ENCODE measurements at regions not wholly inside any gene's neighbourhood (a gene's known extent, or its start where the extent isn't known, plus 50 kb on each side); places are given as distances from the start of the nearest gene placed in this dataset.
A peak's percentile ranks its signal among the peaks of the same experiment; 100 is the strongest.

- TF ChIP-seq CTCF (conservative IDR thresholded peaks at IDR 0.05), result no peak
- no peak for DNase-seq (ENCODE audit: extremely low spot score, unreplicated experiment)
- H3K9me3 Mint-ChIP-seq, result no peaks in the 10 kb centered on the region
- peaks cover 42% of the 10 kb centered on the region for H3K4me1 Mint-ChIP-seq (ENCODE audit: unreplicated experiment)
- peak overlapping the region; percentile 100 for H3K27ac Mint-ChIP-seq
- H3K27me3 Mint-ChIP-seq, result no peaks in the 10 kb centered on the region
- no peaks in the 10 kb centered on the region for H3K36me3 Mint-ChIP-seq
- peak overlapping the region; percentile 99 for H3K4me3 Mint-ChIP-seq
Observed at GRCh38 chr3:11717301-11717700, 73.6 kb upstream of the VGLL4 start.

GRCh38 chr3:11716573-11717290 lies 73.0 kb upstream of the VGLL4 start:
- no peak for TF ChIP-seq CTCF (conservative IDR thresholded peaks at IDR 0.05)
- H3K9me3 Mint-ChIP-seq, result no peaks in the 10 kb centered on the region
- peak overlapping the region; percentile 74 for H3K4me3 Mint-ChIP-seq
- no peak for DNase-seq (ENCODE audit: extremely low spot score, unreplicated experiment)
- peaks cover 36% of the 10 kb centered on the region for H3K4me1 Mint-ChIP-seq (ENCODE audit: unreplicated experiment)
- H3K27ac Mint-ChIP-seq, result peak overlapping the region; percentile 85
- no peaks in the 10 kb centered on the region for H3K27me3 Mint-ChIP-seq
- H3K36me3 Mint-ChIP-seq, result peaks cover 5% of the 10 kb centered on the region

GRCh38 chr3:11713171-11713570 lies 69.5 kb upstream of the VGLL4 start:
- Mint-ChIP-seq H3K4me1 (ENCODE audit: unreplicated experiment) (peaks cover 18% of the 10 kb centered on the region), H3K9me3 (peaks cover 9% of the 10 kb centered on the region), H3K36me3 (peaks cover 19% of the 10 kb centered on the region), H3K27ac (no peak overlapping the region), H3K4me3 (no peak overlapping the region), H3K27me3 (no peaks in the 10 kb centered on the region)
- DNase-seq (ENCODE audit: extremely low spot score, unreplicated experiment), result no peak
- TF ChIP-seq CTCF (conservative IDR thresholded peaks at IDR 0.05), result no peak

- no peaks in the 10 kb centered on the region for H3K27me3 Mint-ChIP-seq
- TF ChIP-seq CTCF (conservative IDR thresholded peaks at IDR 0.05), result no peak
- no peak overlapping the region for H3K4me3 Mint-ChIP-seq
- no peak overlapping the region for H3K27ac Mint-ChIP-seq
- H3K9me3 Mint-ChIP-seq, result peaks cover 9% of the 10 kb centered on the region
- H3K36me3 Mint-ChIP-seq, result peaks cover 23% of the 10 kb centered on the region
- peaks cover 13% of the 10 kb centered on the region for H3K4me1 Mint-ChIP-seq (ENCODE audit: unreplicated experiment)
- DNase-seq (ENCODE audit: extremely low spot score, unreplicated experiment), result no peak
Observed at GRCh38 chr3:11712646-11713045, 68.9 kb upstream of the VGLL4 start.

- no peak overlapping the region for H3K27ac Mint-ChIP-seq
- H3K27me3 Mint-ChIP-seq, result no peaks in the 10 kb centered on the region
- peaks cover 9% of the 10 kb centered on the region for H3K9me3 Mint-ChIP-seq
- H3K4me3 Mint-ChIP-seq, result no peak overlapping the region
- H3K36me3 Mint-ChIP-seq, result peaks cover 26% of the 10 kb centered on the region
- TF ChIP-seq CTCF (conservative IDR thresholded peaks at IDR 0.05), result no peak
- DNase-seq (ENCODE audit: extremely low spot score, unreplicated experiment), result no peak
- H3K4me1 Mint-ChIP-seq (ENCODE audit: unreplicated experiment), result peaks cover 6% of the 10 kb centered on the region
Observed at GRCh38 chr3:11711876-11712275, 68.2 kb upstream of the VGLL4 start.

All from type B pancreatic cell (in vitro differentiated cells).